Activated CD8-positive, alpha-beta memory T cell treated with anti-CD3 and anti-CD28 coated beads, Interleukin-2, amount 10 ng/mL, durations not matched to agents 7 days and 5 days (primary cell): ENCODE measurements at regions not wholly inside any gene's neighbourhood (a gene's known extent, or its start where the extent isn't known, plus 50 kb on each side); places are given as distances from the start of the nearest gene placed in this dataset.
"Not testable (repeated sequence)": the region's sequence is repeated elsewhere in the genome, so short reads cannot be mapped to it uniquely, and the experiment has no call there.

ENCODE experiments used
- ATAC-seq: fragments of 150-1000 bp; cut with Tn5 transposase; one replicate; pipeline ENCODE4 v1.10.0; 2021; ENCODE audit warnings: moderate library complexity
- CTCF ChIA-PET: fragments of 350-600 bp; sonication (Branson Sonifier 250); formaldehyde crosslinking; loops from one replicate; lab custom pipeline; 2021; ENCODE audit warnings: antibody characterized with exemption; lab: Charles Lee
- DNase-seq: peaks from one replicate; pipeline ENCODE4 v3.0.0-alpha.2; 2020
- H3K27ac Mint-ChIP-seq: one replicate; pipeline ENCODE4 v1.8.0; 2021; ENCODE audit warnings: mild to moderate bottlenecking, mixed read lengths
- H3K27me3 Mint-ChIP-seq: one replicate; pipeline ENCODE4 v1.8.0; 2021; ENCODE audit warnings: mixed read lengths
- H3K36me3 Mint-ChIP-seq: one replicate; pipeline ENCODE4 v1.8.0; 2021; ENCODE audit warnings: mild to moderate bottlenecking, mixed read lengths
- H3K4me1 Mint-ChIP-seq: one replicate; pipeline ENCODE4 v1.8.0; 2021; ENCODE audit warnings: mixed read lengths
- H3K4me3 Mint-ChIP-seq: one replicate; pipeline ENCODE4 v1.8.0; 2021; ENCODE audit warnings: mild to moderate bottlenecking, moderate library complexity, mixed read lengths
- H3K9me3 Mint-ChIP-seq: one replicate; pipeline ENCODE4 v1.8.0; 2022; ENCODE audit warnings: low read depth, mixed read lengths

DNA sequence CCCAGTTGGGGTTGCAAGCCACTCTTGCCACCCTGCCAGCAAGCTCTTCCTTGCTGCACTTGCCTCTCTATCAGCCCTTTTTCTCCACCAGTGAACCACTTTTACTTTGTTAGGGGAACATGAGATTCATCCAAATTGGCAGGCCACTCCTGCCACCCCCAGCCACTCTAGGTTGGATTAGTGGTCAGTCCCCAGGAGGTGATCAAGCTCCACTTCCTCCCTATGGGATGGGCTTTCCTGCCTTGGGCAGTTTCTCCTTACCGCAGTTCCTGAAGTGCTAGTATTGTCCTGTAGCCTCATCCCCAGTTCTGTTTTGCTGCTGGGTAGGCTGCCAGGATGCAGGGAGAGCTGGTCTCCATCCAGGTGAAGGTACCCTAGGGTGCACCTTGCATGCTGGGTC is 104.5 kb downstream of the ALG10 start:
- DNase-seq (no peak), ATAC-seq (no peak)
- H3K27me3 Mint-ChIP-seq, result peaks cover 9% of the 10 kb centered on the region
- H3K9me3 Mint-ChIP-seq, result no peaks in the 10 kb centered on the region
- peak overlapping the region; percentile 45 for H3K4me3 Mint-ChIP-seq
- CTCF ChIA-PET, result no interaction called here
- H3K4me1 Mint-ChIP-seq, result peaks cover 8% of the 10 kb centered on the region
- no peaks in the 10 kb centered on the region for H3K36me3 Mint-ChIP-seq
- H3K27ac Mint-ChIP-seq, result no peak overlapping the region

DNA sequence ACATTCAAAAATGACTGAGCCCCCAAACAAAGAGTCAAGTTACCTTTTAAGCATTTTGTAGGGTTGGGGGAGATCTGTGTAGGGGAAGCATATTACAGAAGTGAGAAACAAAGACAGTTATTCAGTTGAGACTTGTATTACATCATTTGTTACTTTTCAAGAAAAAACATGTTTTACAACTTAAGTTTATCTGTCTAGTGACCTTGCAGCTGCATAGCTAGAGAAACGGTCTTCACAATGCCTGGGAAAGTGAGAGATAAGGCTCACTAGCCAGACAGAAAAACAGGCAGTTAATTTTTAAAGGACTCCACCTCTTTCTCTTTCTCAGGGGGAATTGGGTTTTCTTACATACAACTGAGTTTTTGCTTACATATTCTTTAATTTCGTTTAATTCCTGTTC is 105.1 kb downstream of the ALG10 start:
- ATAC-seq, DNase-seq, H3K4me3 Mint-ChIP-seq, H3K4me1 Mint-ChIP-seq, H3K36me3 Mint-ChIP-seq, H3K27me3 Mint-ChIP-seq, CTCF ChIA-PET, H3K27ac Mint-ChIP-seq, H3K9me3 Mint-ChIP-seq: not testable (repeated sequence)

DNA sequence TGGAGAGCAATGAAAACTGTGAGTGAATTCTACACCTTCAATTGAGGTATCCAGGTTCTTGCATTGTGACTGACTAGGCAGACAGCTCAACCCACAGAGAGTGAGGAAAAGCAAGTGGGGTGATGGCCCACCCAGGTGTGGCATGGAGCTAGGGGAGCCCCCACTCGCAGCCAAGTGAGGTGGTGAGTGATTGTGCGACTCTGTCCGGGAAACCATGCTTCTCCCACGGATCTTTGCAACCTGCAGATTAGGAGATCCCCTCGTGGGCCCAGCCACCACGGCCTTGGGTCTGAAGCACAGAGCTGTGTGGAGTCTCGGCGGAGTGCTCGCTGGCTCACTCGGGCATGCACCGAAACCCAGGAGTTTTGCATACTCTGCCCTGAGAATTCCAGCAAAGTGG is 120.1 kb downstream of the ALG10 start:
- H3K27ac Mint-ChIP-seq, result no peak overlapping the region
- H3K9me3 Mint-ChIP-seq, result no peaks in the 10 kb centered on the region
- ATAC-seq (no peak), DNase-seq (no peak)
- no peaks in the 10 kb centered on the region for H3K4me1 Mint-ChIP-seq
- H3K4me3 Mint-ChIP-seq, result no peak overlapping the region
- CTCF ChIA-PET, result no interaction called here
- H3K36me3 Mint-ChIP-seq, result no peaks in the 10 kb centered on the region
- peaks cover 2% of the 10 kb centered on the region for H3K27me3 Mint-ChIP-seq

DNA sequence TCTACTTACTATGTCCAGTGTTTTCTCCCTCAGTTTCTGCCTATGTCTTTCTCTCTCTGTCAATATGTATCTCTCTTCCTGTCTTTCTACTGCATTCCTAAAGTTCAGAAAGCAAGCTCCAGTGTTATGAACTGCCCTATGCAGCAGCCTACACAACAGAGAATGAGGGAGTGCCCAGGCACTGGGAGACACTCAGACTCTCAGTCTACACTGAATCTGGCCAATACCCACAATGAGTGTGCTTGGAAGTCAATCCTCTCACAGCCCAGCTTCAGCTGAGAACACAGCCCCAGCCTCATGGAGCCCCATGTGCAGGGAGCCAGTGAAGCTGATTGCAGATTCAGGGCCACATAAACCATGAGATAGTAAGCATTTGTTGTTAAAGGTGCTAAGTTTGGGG is 128.7 kb downstream of the ALG10 start:
- H3K4me1 Mint-ChIP-seq, result no peaks in the 10 kb centered on the region

DNA sequence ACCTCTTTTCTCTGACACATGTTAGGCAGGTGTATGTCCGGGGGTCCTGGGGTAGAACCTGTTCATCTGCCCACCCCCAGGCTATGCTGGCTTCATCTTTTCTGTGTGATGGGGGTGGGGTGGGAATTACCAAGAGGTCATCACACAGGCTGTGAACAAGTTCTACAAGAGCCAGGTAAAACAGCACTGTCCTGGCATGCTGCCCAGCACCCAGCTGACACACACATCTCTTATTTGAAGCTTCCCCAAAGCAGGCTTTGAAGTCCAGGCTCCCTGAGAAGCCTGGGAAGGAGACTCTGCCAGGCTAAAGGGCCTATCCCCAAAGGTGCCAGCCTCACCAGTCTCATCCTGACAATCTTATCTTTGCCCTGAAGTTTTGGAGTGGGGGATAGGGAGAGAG is 141.1 kb downstream of the ALG10 start:
- CTCF ChIA-PET, result no interaction called here
- H3K36me3 Mint-ChIP-seq, result no peaks in the 10 kb centered on the region
- no peaks in the 10 kb centered on the region for H3K9me3 Mint-ChIP-seq
- H3K27me3 Mint-ChIP-seq, result peaks cover 6% of the 10 kb centered on the region
- no peak overlapping the region for H3K27ac Mint-ChIP-seq
- no peaks in the 10 kb centered on the region for H3K4me1 Mint-ChIP-seq
- no peak overlapping the region for H3K4me3 Mint-ChIP-seq
- DNase-seq (no peak), ATAC-seq (no peak)

More for the DNA sequence above, 128.7 kb downstream of the ALG10 start:
- DNase-seq, result no peak
- no peaks in the 10 kb centered on the region for H3K27me3 Mint-ChIP-seq
- H3K36me3 Mint-ChIP-seq, result no peaks in the 10 kb centered on the region
- no peaks in the 10 kb centered on the region for H3K9me3 Mint-ChIP-seq
- no peak overlapping the region for H3K4me3 Mint-ChIP-seq
- no peak overlapping the region for H3K27ac Mint-ChIP-seq
- CTCF ChIA-PET, result no interaction called here
- ATAC-seq, result no peak

DNA sequence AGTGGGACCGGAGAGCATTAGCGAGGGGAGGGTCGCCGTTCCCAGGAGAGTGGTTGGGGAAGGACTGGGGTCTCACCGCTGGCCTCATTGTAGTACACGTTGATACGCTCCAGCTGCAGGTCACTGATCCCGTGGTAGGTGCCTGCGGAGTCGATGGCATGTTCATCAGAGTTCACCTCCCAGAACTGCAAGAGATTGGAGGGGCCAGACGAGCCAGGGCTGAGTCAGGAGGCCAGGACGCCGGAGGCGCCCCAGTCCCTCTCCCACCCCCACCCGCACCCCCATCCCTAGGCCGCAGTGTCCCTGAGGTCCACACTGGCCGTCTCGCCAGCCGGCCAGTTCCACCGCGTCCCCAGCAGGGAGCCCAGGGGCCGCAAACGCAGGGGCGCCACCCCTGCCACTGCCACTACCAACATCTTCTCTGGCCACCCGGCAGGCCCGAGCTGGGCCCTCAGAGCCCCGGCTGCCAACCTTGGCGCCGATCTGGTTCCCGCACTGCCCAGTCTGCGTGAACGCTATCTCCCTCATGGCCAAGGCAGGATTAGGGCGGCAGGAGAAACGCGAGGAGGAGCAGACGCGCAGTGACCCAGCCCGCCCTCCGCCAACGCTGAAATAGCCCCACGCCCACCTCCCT is 144.2 kb downstream of the ALG10 start:
- CTCF ChIA-PET, result no interaction called here

DNA sequence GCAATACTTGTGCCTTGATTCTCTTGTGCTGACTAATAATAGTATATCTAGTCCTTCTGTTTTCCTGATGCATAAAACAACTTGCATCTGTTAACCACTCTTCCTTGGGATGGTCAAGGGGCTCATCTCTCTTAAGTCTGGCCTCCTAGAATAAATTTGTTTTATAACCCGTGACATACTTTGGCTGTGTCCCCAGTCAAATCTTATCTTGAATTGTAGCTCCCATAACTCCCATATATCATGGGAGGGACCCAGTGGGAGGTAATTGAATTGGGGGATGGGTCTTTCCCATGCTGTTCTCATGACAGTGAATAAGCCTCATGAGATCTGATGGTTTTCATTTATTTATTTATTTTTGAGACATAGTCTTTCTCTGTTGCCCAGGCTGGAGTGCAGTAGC is 146.2 kb downstream of the ALG10 start:
- H3K27me3 Mint-ChIP-seq, H3K36me3 Mint-ChIP-seq, ATAC-seq, H3K4me3 Mint-ChIP-seq, H3K27ac Mint-ChIP-seq, CTCF ChIA-PET, H3K9me3 Mint-ChIP-seq, H3K4me1 Mint-ChIP-seq, DNase-seq: not testable (repeated sequence)

More for the DNA sequence above, 144.2 kb downstream of the ALG10 start:
- ATAC-seq, result no peak
- H3K4me3 Mint-ChIP-seq, result no peak overlapping the region
- H3K4me1 Mint-ChIP-seq, result no peaks in the 10 kb centered on the region
- no peaks in the 10 kb centered on the region for H3K27me3 Mint-ChIP-seq
- H3K36me3 Mint-ChIP-seq, result no peaks in the 10 kb centered on the region
- no peaks in the 10 kb centered on the region for H3K9me3 Mint-ChIP-seq
- no peak for DNase-seq
- no peak overlapping the region for H3K27ac Mint-ChIP-seq

DNA sequence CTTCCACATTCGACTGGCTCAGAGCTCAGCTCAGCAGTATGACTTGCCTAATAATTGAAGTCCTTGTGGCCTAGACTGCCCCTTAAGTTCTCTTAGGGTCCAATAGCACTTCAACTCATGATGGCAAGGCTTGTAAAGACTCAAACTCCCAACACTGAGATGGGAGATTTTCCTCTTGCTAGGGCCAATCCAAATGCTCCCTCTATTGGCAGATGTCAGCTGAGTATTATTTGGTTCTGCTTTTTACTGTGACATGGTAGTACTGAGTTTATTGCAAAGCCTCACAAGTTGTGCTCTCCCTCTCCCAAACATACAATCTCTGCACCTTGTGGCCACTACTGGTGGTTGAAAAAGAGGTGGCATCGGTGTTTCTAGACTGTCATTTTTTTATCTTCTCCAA is 164.2 kb downstream of the ALG10 start:
- Mint-ChIP-seq H3K27ac (no peak overlapping the region), H3K4me3 (no peak overlapping the region), H3K4me1 (peaks cover 3% of the 10 kb centered on the region)

DNA sequence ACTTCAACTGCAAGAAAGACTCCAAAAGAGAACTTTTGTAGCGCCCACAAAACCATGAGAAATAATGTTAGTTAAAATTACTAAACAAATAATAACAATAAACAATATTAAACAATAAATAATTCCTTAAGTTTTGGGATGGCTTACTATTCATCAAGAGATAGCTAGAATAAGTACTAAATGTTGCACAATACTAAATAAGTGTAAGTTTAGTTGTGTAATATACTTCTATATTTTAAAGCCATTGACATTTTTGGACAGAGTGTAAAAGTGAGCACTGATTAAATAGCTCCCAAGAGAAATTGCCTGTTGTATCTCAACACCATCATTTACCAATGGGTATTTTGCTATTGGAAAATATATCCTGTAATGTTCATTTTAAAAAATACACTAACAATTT is 166.7 kb downstream of the ALG10 start:
- no peaks in the 10 kb centered on the region for H3K36me3 Mint-ChIP-seq
- H3K4me1 Mint-ChIP-seq, result peaks cover 3% of the 10 kb centered on the region
- H3K27ac Mint-ChIP-seq, result no peak overlapping the region
- ATAC-seq, result no peak
- peaks cover 4% of the 10 kb centered on the region for H3K27me3 Mint-ChIP-seq
- H3K4me3 Mint-ChIP-seq, result no peak overlapping the region
- H3K9me3 Mint-ChIP-seq, result no peaks in the 10 kb centered on the region
- CTCF ChIA-PET, result no interaction called here
- no peak for DNase-seq

More for the DNA sequence above, 164.2 kb downstream of the ALG10 start:
- no peaks in the 10 kb centered on the region for H3K36me3 Mint-ChIP-seq
- DNase-seq, result no peak
- CTCF ChIA-PET, result no interaction called here
- no peaks in the 10 kb centered on the region for H3K9me3 Mint-ChIP-seq
- no peak for ATAC-seq
- H3K27me3 Mint-ChIP-seq, result peaks cover 4% of the 10 kb centered on the region

DNA sequence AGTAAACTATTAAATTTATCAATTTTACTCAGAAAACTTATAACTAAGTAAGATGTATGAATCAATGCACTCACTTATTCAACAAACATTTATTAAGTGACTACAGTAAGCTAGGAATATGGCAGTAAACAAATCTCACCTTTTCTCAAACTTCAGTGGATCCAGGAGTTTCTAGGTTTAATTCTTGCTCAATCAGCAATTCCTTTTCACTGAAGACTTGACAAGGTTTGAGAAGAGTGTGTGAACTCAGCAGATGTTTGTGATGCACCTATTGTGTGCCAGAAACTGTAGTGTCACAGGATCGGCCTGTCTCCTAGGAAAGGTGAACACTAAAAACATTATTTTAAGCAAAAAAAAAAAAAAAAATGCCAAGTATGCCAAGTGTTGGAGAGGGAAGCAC is 167.8 kb downstream of the ALG10 start:
- Mint-ChIP-seq H3K4me3 (no peak overlapping the region), H3K27me3 (peaks cover 10% of the 10 kb centered on the region), H3K4me1 (peaks cover 3% of the 10 kb centered on the region), H3K27ac (no peak overlapping the region), H3K36me3 (no peaks in the 10 kb centered on the region), H3K9me3 (no peaks in the 10 kb centered on the region)
- no peak for DNase-seq
- CTCF ChIA-PET, result no interaction called here
- ATAC-seq, result no peak

DNA sequence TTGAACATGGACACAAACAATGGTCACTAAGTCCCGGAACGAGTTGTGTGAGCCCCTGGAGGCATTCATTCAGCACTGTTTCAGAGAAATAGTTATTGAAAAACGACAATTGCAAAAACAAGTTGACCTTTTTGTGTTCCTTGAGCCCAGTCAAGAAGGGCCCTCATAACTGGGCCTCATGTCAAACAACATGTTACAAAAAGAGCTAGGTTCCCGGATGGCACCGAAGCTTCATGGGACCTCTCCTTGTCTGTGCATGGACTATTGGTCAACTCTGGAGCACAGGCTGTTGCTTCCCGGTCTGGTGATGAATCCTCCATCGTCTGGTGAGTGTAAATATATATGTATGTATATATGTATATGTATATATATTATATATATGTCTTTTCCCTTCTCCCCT is 176.6 kb downstream of the ALG10 start:
- no peaks in the 10 kb centered on the region for H3K36me3 Mint-ChIP-seq
- peaks cover 9% of the 10 kb centered on the region for H3K27me3 Mint-ChIP-seq
- no peaks in the 10 kb centered on the region for H3K4me1 Mint-ChIP-seq
- DNase-seq (no peak), ATAC-seq (no peak)
- H3K9me3 Mint-ChIP-seq, result no peaks in the 10 kb centered on the region
- CTCF ChIA-PET, result no interaction called here
- H3K27ac Mint-ChIP-seq, result no peak overlapping the region
- no peak overlapping the region for H3K4me3 Mint-ChIP-seq

DNA sequence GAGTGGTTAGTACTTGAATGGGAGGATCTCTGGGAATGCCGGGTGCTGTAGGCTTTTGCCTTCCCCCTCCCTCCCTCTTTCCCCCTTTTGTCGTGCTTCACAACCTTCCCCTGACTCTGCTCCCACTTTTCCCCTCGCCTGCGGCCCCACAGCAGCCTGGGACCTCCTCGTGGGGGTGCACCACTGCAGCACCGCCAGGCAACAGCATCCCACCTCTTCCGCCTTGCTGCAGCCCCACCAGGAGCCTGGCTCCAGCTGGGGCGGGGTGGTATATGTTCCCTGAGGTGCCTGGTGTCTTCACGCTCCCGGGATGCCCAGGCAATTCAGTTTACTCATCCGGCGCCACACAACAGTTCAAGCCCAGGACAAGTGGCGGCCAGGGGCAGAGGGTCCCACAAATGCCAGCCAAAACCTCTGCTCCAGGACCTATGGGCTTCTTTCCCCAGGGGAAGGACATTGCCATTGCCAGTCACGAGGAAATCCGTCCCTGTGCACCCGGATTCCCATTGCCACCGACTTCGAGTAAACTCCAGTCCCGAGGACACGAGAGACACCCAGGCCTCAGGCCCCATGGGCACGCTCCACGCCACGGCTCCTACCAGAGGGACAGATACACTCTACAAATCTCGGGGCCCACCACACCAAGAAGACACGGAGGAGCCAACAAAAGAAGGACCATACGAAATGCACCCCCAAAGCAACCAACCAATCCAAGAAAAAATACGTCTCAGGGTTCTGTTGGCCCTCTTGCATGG is 181.7 kb downstream of the ALG10 start:
- no peaks in the 10 kb centered on the region for H3K9me3 Mint-ChIP-seq
- H3K36me3 Mint-ChIP-seq, result no peaks in the 10 kb centered on the region
- DNase-seq, result no peak
- ATAC-seq, result no peak
- CTCF ChIA-PET, result no interaction called here
- no peaks in the 10 kb centered on the region for H3K4me1 Mint-ChIP-seq
- H3K27ac Mint-ChIP-seq, result no peak overlapping the region
- H3K4me3 Mint-ChIP-seq, result no peak overlapping the region
- no peaks in the 10 kb centered on the region for H3K27me3 Mint-ChIP-seq

DNA sequence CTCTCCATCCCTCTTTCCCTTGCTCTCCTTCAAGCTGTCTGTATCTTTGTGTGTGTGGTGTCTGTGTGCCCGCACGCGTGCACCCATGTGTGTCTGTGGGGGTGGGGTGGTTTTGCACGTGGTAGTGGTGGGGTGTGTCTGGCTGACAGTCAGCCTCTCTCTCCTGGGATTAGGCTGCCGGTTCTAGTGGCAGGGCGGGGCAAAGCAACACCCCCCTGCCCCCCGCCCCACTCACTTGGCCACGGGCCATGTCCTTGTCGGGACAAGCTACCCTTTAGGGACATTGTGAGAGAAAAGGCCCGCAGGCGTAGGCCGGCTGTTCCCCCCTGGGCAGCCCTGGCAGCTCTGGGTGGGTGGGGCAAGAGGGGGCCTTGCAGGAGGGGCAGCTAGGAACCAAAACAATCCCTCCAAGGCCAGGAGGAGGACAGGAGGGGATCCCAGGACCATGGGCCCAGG is 182.6 kb downstream of the ALG10 start:
- H3K27ac Mint-ChIP-seq, result no peak overlapping the region
- CTCF ChIA-PET, result no interaction called here
- H3K4me1 Mint-ChIP-seq, result no peaks in the 10 kb centered on the region
- H3K27me3 Mint-ChIP-seq, result no peaks in the 10 kb centered on the region
- no peaks in the 10 kb centered on the region for H3K36me3 Mint-ChIP-seq
- DNase-seq (no peak), ATAC-seq (no peak)
- no peaks in the 10 kb centered on the region for H3K9me3 Mint-ChIP-seq
- H3K4me3 Mint-ChIP-seq, result no peak overlapping the region

DNA sequence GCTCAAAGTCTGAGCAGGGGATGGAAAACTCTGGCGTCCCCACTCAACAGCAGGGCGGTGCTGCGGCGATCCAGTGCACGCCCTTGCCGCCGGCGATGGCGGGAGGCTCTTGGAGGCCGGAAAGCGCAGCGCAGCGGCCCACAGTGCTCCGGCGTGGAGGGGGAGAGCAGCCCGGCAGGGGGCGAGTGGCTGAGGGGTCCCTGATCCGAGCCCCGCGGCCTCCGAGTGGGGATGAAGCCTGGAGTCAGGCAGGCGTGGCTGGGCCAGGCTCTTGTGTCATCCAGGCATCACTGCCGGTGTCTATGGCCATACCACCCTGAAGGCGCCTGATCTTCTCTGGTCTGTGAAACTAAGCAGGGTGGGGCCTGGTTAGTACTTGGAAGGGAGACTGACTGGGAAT is 183.1 kb downstream of the ALG10 start:
- no peak for DNase-seq
- Mint-ChIP-seq H3K4me3 (no peak overlapping the region), H3K36me3 (no peaks in the 10 kb centered on the region), H3K27me3 (no peaks in the 10 kb centered on the region), H3K9me3 (no peaks in the 10 kb centered on the region), H3K27ac (no peak overlapping the region), H3K4me1 (no peaks in the 10 kb centered on the region)
- CTCF ChIA-PET, result no interaction called here
- no peak for ATAC-seq
